Sigmoid colon (tissue), 4 donors: ENCODE measurements at regions not wholly inside any gene's neighbourhood (a gene's known extent, or its start where the extent isn't known, plus 50 kb on each side); places are given as distances from the start of the nearest gene placed in this dataset.

ENCODE experiments used
- CTCF ChIP-seq, 4 experiments: fragments of 450-650 bp in 3 of 4; fragments of 200-600 bp in 1 of 4; IDR thresholded peaks; one replicate each; pipeline ENCODE4 v1.5.1; 2016 to 2019; ENCODE audit warnings: antibody characterized with exemption in 4 of 4, mild to moderate bottlenecking in 3 of 4, moderate library complexity in 2 of 4
- EP300 ChIP-seq, 4 donors: sonication (generic); formaldehyde crosslinking; IDR thresholded peaks; one replicate each; pipeline ENCODE4 v1.6.1; 2017; ENCODE audit warnings: antibody characterized with exemption in 4 of 4
- POLR2A ChIP-seq, 2 donors: fragments of 450-650 bp; IDR thresholded peaks; one replicate each; pipeline ENCODE4 v1.6.1; 2016; ENCODE audit warnings: antibody characterized with exemption in 2 of 2, mild to moderate bottlenecking in 2 of 2, moderate library complexity in 2 of 2
- POLR2AphosphoS5 ChIP-seq, 4 donors: sonication (generic); formaldehyde crosslinking; IDR thresholded peaks; one replicate each; pipeline ENCODE4 v1.6.1; 2017; ENCODE audit warnings: antibody characterized with exemption in 4 of 4

- TF ChIP-seq POLR2AphosphoS5 (IDR thresholded peaks at IDR 0.05) (no peak), POLR2A (IDR thresholded peaks at IDR 0.05) (no peak), CTCF (IDR thresholded peaks at IDR 0.05) (no peak), EP300 (IDR thresholded peaks at IDR 0.05) (no peak)
Measured at GRCh38 chr4:163681208-163681821, 186.8 kb downstream of the TMA16 start.
